NCI-H82 (cell line): ENCODE measurements at regions not wholly inside any gene's neighbourhood (a gene's known extent, or its start where the extent isn't known, plus 50 kb on each side); places are given as distances from the start of the nearest gene placed in this dataset.
"Not testable (repeated sequence)": the region's sequence is repeated elsewhere in the genome, so short reads cannot be mapped to it uniquely, and the experiment has no call there.

Experiments used
- DNase-seq: peaks from one replicate; lab custom pipeline; 2025; lab: John Stamatoyannopoulos, UW

DNA sequence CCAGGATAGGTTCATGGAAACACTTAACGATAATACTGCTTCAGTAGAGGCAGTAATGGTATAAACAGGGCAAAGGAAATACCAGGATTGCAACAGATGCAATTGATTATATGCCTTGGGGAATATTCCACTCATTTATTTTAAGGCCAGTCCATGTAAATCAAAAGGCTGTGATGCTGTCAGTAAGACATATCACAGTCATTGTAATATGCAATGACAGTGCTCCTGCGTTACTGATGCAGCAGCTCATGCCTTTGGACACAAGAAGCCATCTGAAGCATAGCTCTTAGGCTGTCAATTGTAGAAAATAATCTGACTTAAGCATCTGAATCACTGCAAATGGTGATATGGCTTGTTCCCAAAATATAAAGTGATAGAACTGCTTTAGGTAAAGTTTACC is 674.8 kb downstream of the TMTC2 start:
- no peak for DNase-seq

DNA sequence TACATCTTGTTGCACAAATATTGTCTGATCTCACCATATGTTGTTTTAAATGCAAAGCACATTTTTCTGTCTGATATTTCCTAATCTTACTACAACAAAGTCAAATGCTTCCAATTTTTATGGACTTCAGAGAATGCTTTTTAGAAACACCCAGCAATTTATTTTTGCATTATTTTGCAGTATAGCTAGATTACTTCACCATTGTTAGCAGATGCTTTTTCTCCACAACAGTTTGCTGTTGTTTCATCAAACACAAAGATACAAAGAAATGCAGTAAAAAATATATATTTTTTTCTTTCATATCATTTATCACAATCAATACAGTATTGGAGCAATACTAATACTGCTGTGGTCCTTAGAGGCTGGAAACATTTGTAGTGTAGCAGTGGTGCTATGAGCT is 674.4 kb downstream of the TMTC2 start:
- DNase-seq, result no peak

GRCh38 chr12:83349907-83350611 is 663.4 kb downstream of the TMTC2 start:
- no peak for DNase-seq

GRCh38 chr12:83346333-83346732 is 659.6 kb downstream of the TMTC2 start:
- DNase-seq, result no peak

DNA sequence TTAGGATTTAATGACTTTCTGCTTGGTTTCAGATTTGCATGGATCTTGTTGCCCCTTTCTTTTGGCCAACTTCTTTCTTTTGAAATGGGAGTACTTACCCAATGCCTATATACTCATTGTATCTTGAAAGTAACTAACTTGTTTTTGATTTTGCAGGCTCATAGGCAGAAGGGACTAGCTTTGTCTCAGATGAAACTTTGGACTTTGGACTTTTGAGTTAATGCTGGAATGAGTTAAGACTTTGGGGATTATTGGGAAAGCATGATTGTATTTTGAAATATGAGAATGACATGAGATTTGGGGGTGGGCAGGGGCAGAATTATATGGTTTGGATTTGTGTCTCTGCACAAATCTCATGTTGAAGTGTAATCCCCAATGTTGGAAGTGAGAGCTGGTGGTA is 657.1 kb downstream of the TMTC2 start:
- DNase-seq, result no peak

DNA sequence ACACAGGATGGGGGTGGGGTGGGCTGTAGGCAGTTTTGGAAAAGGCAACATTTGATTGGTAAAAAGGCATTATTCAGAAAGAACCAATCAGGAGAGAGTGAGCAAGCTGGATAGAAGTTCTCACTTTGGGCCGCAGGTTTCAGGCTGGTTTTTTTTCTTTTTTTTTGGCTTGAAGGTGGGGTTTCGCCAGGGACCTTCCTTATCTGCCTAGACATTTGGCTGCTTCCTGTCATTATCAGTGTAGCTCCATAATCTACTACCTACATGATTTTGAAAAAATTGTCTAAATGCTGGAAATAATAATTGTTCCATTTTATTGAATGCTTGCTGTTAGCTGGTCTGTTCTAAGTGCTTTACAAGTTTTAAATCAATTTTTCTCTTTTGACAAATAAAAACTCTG is 649.0 kb downstream of the TMTC2 start:
- DNase-seq, result no peak

- no peak for DNase-seq
Measured at GRCh38 chr12:83326666-83327065, 640.0 kb downstream of the TMTC2 start.

- DNase-seq, result peak; percentile 28
Measured at GRCh38 chr12:83323866-83324265, 637.2 kb downstream of the TMTC2 start.

DNA sequence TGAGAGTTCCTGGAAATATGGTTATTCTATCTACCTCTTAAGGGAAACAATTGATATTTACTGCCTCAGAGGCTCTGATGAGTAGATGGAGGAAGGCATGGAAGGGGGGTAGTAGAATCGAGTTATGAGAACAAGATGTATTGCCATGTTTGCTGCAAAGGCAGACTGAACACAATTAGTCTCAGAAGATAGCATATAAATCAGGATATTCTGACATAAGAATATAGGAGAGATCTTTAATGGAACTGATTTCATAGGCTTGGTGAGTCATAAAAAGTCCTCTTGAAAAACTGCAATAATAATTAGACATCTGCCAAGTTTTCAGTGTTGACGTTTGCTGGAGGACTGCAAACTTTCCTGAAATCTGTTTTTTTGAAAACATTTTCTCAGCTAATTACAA is 636.1 kb downstream of the TMTC2 start:
- DNase-seq, result no peak

DNA sequence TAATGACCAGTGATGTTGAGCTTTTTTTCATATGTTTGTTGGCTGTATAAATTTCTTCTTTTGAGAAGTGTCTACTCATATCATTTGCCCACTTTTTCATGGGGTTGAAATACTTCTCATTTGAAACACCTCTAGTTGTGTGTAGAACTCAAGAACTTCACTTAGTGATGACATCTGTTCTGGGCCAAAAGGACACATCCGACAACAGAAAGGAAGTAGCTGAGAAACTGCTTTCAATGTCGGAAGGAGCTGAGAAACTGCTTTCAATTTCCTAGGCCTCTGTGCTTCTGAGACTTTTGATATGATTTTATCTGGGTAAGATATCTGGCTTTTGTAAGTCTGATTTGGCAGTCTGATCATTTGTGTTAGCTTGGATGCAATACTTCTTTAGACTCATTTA is 635.3 kb downstream of the TMTC2 start:
- no peak for DNase-seq

GRCh38 chr12:83320350-83320749 is 633.6 kb downstream of the TMTC2 start:
- DNase-seq, result no peak

DNA sequence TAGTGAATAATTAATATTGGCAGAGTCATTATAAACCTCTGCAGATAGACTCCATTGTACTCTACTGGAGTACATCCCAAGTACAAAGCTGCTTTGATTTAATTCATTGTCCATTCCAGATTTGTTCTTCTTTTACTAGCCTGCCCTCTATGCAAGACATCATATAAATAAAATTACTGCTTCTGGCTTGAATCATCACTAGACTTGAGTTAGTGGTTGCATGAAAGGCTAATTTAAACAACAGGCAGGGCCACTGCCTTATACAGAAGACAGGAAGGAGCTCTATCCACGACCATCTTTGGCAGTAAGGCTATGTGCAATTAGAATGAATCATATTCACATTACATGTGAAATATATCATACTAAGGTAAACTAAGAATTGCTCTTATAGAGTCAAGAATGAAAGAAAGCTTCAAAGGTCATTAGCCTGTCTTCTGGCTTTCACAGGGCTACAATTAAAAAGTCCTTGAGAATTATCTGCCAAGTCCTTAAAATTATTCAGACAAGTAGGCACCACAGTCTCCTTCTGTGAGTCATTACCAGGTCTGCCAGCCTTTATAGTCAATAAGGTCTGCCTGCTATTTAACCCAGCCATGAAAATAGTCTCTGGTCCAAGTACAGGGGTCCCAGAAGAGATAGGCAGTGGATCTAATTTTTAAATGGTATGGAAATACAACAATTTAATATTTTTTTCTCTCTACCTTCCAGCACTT is 631.8 kb downstream of the TMTC2 start:
- DNase-seq, result no peak

DNA sequence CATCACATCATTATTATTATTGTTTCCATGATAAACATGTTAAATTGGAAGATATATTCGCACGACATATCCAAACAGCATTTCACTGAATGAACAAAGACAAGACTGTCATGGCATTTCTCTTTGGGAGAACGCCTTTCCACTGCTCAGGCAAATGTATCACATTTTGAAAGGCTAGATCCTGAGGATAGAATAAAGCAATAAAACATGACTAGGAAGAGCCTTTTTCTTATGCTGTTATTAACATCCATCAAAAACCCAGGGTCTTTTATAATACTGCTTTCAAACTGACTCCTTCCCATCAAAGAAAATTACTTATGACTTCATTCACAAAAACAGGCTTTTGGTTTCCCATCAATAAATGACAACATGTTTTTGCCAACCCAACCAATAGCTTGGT is 630.9 kb downstream of the TMTC2 start:
- no peak for DNase-seq

DNA sequence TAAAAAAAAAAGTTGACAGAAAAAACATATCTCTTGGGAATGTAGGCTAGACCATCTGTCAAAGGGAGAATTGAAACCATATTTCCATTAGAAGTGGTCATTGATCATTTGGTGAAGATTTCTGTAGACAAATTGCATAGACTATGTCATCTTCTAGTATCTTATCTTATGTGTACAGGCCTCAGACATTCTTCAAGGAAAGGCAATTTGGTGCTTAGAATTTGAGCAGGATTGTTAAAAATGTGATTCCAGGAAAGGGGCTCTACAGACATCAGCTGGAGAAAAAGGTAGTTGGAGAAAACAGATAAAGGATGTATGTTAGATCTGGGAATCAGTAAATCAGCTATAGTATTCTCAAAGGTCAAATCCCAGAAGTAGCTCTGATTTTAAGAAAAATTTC is 627.1 kb downstream of the TMTC2 start:
- DNase-seq, result no peak

DNA sequence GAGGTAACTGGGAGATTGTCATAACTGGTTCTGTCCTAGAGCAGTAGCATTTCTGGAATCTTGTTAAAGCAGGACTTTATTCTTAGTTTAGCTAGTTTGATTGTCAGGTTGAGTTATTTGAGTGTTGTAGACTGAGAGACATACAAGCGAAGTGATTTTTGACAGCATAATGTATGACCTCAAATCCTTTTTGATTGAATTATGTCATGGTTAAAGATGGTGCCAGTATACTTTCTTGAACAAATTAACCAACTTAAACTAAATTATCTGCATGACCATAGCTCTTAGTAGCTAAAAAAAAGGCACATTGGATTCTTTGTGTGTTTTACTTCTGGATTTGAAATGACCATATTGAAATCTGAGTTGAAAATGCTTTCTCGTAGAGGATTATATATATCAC is 626.6 kb downstream of the TMTC2 start:
- no peak for DNase-seq

DNA sequence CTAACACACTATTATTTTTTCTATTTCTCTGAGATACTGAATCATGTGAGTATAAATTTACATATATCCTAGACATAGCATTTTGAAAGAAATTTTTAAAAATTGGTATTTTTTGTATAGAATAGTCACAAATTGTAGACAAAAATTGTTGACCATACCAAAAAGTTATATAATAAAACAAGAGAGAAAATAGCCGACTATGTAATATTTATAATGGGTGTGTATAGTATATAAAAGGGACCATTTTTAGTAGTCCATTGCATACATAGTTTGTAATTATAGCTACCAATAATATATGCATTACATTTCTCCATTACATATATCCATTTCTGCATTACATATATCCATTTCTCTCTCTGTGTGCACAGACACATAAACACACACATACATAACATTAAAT is 590.2 kb downstream of the TMTC2 start:
- DNase-seq, result no peak

- no peak for DNase-seq
Measured at GRCh38 chr12:83271201-83271600, 584.5 kb downstream of the TMTC2 start.

GRCh38 chr12:83265808-83266207 is 579.1 kb downstream of the TMTC2 start:
- DNase-seq, result no peak

- DNase-seq, result peak; percentile 20
Measured at GRCh38 chr12:83261998-83262397, 575.3 kb downstream of the TMTC2 start.

DNA sequence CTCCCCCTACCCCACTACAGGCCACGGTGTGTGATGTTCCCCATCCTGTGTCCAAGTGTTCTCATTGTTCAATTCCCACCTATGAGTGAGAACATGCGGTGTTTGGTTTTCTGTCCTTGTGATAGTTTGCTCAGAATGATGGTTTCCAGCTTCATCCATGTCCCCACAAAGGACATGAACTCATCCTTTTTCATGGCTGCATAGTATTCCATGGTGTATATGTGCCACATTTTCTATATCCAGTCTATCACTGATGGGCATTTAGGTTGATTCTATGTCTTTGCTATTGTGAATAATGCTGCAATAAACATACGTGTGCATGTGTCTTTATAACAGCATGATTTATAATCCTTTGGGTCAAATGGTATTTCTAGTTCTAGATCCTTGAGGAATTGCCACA is 573.4 kb downstream of the TMTC2 start:
- DNase-seq, result not testable (repeated sequence)

GRCh38 chr12:83257726-83258125 is 571.0 kb downstream of the TMTC2 start:
- DNase-seq, result no peak

DNA sequence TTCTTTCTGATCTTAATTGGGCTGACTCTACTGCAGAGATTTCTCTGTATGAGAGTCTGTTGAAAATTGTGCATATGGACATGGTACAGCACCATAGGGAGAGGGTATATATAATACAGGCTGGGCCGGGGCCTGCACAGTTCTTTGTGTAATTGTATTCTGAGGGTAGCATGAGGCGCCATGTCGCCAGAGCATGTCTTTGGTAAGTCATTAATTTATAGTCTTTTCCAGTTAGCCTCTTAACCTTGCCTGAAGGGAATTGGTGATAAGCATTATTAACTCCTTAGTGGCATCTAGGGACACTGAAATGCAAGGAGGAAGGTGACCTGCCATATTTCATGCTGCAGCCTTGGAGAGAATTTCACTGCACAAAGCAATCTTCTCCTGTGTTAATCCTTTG is 569.9 kb downstream of the TMTC2 start:
- no peak for DNase-seq

- DNase-seq, result no peak
Measured at GRCh38 chr12:83250866-83251265, 564.2 kb downstream of the TMTC2 start.

GRCh38 chr12:83245156-83245555 is 558.5 kb downstream of the TMTC2 start:
- DNase-seq, result no peak
